Smooth muscle cell (in vitro differentiated cells): ENCODE measurements at regions not wholly inside any gene's neighbourhood (a gene's known extent, or its start where the extent isn't known, plus 50 kb on each side); places are given as distances from the start of the nearest gene placed in this dataset.
"Not testable (repeated sequence)": the region's sequence is repeated elsewhere in the genome, so short reads cannot be mapped to it uniquely, and the experiment has no call there.

Source experiments
- DNase-seq: peaks from one replicate; lab custom pipeline; 2025; ENCODE audit not compliant: unreplicated experiment; lab: John Stamatoyannopoulos, UW
- H2AFZ ChIP-seq: fragments of 200-600 bp; sonication (generic); 2 replicates; pipeline ENCODE4 v1.6.0; 2016; ENCODE audit warnings: antibody characterized with exemption, low read depth, mild to moderate bottlenecking
- H3F3A ChIP-seq: fragments of 200-600 bp; sonication (generic); 2 replicates; pipeline ENCODE4 v1.6.0; 2017; ENCODE audit warnings: antibody characterized with exemption, low read depth
- H3K27ac ChIP-seq: fragments of 200-600 bp; sonication (generic); 2 replicates; pipeline ENCODE4 v1.5.1; 2016; ENCODE audit warnings: low read depth, mild to moderate bottlenecking
- H3K27me3 ChIP-seq: fragments of 200-600 bp; sonication (generic); 2 replicates; pipeline ENCODE4 v1.6.1; 2016; ENCODE audit warnings: low read depth, mild to moderate bottlenecking
- H3K36me3 ChIP-seq: fragments of 200-600 bp; sonication (generic); 2 replicates; pipeline ENCODE4 v1.5.1; 2016; ENCODE audit warnings: low read depth
- H3K4me1 ChIP-seq: fragments of 200-600 bp; sonication (generic); 2 replicates; pipeline ENCODE4 v1.5.1; 2016; ENCODE audit warnings: low read depth
- H3K4me2 ChIP-seq: fragments of 200-600 bp; sonication (generic); 2 replicates; pipeline ENCODE4 v1.6.0; 2016; ENCODE audit warnings: mild to moderate bottlenecking
- H3K4me3 ChIP-seq: fragments of 200-600 bp; sonication (generic); 2 replicates; pipeline ENCODE4 v1.5.1; 2016; ENCODE audit warnings: mild to moderate bottlenecking
- H3K79me2 ChIP-seq: fragments of 200-600 bp; sonication (generic); 2 replicates; pipeline ENCODE4 v1.6.0; 2016; ENCODE audit warnings: low read depth, mild to moderate bottlenecking
- H3K9ac ChIP-seq: fragments of 200-600 bp; sonication (generic); 2 replicates; pipeline ENCODE4 v1.6.0; 2016; ENCODE audit warnings: low read depth
- H3K9me3 ChIP-seq: fragments of 200-600 bp; sonication (generic); replicated peaks from 2 replicates; pipeline ENCODE4 v1.5.1; 2016; ENCODE audit warnings: low read depth
- H4K20me1 ChIP-seq: fragments of 200-600 bp; sonication (generic); 2 replicates; pipeline ENCODE4 v1.6.0; 2016; ENCODE audit warnings: low read depth
- WGBS: methylation state at CpG from one replicate; pipeline ENCODE4 v1.1.7; 2016; ENCODE audit warnings: low lambda C conversion rate; 5-methylcytosine and 5-hydroxymethylcytosine counted together
- TF ChIP-seq, protein P1 (sequence below): fragments of 200-600 bp; sonication (generic); IDR thresholded peaks from 2 replicates; pipeline ENCODE4 v1.5.1; 2017; ENCODE audit warnings: borderline replicate concordance, mild to moderate bottlenecking, antibody characterized with exemption; ENCODE audit not compliant: insufficient read depth, poor library complexity, severe bottlenecking

DNA sequence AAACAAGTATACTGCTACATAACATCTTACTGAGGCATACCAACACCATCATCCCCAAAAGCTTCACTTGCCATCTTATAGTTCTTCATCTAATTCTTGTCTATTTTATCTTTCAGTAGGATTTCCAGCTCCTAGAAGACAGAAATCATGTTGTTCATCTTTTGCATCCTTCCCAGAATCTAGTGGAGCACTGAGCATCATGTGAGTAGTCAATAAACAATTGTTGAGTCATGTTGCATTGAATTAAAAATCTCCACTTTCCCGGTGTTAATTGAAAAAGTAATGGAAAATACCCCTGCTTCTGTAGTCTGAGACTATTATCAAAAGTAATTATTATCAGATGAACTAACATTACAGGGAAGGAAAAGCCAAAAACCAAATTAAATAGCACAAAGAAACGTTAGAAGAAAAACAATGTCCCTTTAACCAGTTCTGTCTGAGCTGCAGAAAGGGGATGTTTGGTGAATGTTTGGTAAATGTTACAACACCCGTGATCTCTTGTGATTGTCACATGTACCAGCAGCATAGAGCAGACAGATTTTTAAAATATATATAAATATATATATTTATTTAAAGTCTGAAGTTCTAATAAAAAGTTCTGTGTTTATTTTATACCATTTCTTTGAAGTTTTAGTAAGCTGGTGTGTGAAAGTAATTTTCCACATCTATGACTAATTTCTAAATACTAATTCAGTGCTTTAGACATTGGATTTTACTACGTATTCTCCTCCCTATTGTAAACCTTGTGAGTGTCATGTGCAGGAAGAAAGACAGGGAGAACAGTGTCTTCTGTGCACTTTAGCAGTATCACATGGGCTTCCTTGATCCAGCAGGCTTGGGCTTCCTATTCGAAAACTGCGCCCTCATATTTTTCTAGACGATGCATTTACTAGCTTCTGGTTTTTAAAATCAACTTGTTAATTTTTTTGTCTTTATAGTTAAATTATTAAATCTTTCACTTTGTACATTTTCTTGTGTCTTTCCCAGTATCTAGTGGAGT is 85.6 kb downstream of the RAP2B start:
- no peaks in the 10 kb centered on the region for H4K20me1 ChIP-seq
- no peak overlapping the region for H3K9ac ChIP-seq
- H3K9me3 ChIP-seq, result no peaks in the 10 kb centered on the region
- H3K27ac ChIP-seq, result peak overlapping the region; percentile 72
- DNase-seq, result no peak
- H3K79me2 ChIP-seq, result no peaks in the 10 kb centered on the region
- 71% methylated on average over 7 of the region's 7 CpGs for WGBS
- no peak overlapping the region for H3K4me3 ChIP-seq
- TF ChIP-seq, protein P1, sequence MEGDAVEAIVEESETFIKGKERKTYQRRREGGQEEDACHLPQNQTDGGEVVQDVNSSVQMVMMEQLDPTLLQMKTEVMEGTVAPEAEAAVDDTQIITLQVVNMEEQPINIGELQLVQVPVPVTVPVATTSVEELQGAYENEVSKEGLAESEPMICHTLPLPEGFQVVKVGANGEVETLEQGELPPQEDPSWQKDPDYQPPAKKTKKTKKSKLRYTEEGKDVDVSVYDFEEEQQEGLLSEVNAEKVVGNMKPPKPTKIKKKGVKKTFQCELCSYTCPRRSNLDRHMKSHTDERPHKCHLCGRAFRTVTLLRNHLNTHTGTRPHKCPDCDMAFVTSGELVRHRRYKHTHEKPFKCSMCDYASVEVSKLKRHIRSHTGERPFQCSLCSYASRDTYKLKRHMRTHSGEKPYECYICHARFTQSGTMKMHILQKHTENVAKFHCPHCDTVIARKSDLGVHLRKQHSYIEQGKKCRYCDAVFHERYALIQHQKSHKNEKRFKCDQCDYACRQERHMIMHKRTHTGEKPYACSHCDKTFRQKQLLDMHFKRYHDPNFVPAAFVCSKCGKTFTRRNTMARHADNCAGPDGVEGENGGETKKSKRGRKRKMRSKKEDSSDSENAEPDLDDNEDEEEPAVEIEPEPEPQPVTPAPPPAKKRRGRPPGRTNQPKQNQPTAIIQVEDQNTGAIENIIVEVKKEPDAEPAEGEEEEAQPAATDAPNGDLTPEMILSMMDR, result no peak
- H3K27me3 ChIP-seq, result no peaks in the 10 kb centered on the region
- peak overlapping the region; percentile 14 for H2AFZ ChIP-seq
- no peaks in the 10 kb centered on the region for H3K4me1 ChIP-seq
- H3K36me3 ChIP-seq, result no peaks in the 10 kb centered on the region
- H3F3A ChIP-seq, result peaks cover 6% of the 10 kb centered on the region
- H3K4me2 ChIP-seq, result peak overlapping the region; percentile 37

DNA sequence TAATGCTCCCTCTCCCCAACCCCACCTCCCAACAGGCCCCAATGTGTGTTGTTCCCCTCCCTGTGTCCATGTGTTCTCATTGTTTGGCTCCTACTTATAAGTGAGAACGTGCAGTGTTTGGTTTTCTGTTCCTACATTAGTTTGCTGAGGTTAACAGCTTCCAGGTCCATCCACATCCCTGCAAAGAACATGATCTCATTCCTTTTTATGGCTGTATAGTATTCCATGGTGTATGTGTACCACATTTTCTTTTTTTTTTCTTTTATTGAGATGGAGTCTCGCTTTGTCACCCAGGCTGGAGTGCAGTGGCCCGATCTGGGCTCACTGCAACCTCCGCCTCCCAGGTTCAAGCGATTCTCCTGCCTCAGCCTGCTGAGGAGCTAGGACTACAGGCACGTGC is 86.8 kb downstream of the RAP2B start:
- DNase-seq, H3K4me1 ChIP-seq, H3K27ac ChIP-seq, H3K79me2 ChIP-seq, H3K9ac ChIP-seq, H4K20me1 ChIP-seq, H2AFZ ChIP-seq, H3K9me3 ChIP-seq, H3F3A ChIP-seq, H3K27me3 ChIP-seq, H3K4me2 ChIP-seq, H3K36me3 ChIP-seq, H3K4me3 ChIP-seq: not testable (repeated sequence)
- WGBS, result 93% methylated on average over 6 of the region's 6 CpGs

DNA sequence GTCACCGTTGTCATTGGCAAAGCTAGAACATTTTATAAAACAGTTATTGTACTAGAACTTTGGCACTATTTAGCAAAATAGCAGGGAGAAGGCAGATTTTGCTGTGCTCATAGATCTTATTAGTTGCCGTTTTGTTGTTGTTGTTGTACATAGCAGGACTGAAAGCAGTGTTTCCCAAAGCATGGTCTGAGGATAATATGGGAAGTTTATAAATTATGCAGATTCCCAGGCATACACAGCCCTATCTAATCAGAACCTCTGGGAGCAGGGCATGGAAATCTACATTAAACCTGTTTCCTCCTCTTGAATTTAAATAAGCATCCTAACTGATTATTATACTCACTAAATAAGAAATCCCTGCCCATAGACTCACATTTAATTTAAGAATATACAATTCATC is 87.9 kb downstream of the RAP2B start:
- TF ChIP-seq, protein P1, result no peak
- DNase-seq, result no peak
- Histone ChIP-seq H3F3A (peaks cover 6% of the 10 kb centered on the region), H2AFZ (no peak overlapping the region), H3K79me2 (no peaks in the 10 kb centered on the region), H3K9me3 (no peaks in the 10 kb centered on the region), H3K27ac (no peak overlapping the region), H4K20me1 (no peaks in the 10 kb centered on the region), H3K36me3 (no peaks in the 10 kb centered on the region), H3K4me3 (no peak overlapping the region), H3K9ac (no peak overlapping the region), H3K4me2 (no peak overlapping the region), H3K27me3 (no peaks in the 10 kb centered on the region), H3K4me1 (no peaks in the 10 kb centered on the region)
- WGBS, result 95% methylated on average over 2 of the region's 2 CpGs

DNA sequence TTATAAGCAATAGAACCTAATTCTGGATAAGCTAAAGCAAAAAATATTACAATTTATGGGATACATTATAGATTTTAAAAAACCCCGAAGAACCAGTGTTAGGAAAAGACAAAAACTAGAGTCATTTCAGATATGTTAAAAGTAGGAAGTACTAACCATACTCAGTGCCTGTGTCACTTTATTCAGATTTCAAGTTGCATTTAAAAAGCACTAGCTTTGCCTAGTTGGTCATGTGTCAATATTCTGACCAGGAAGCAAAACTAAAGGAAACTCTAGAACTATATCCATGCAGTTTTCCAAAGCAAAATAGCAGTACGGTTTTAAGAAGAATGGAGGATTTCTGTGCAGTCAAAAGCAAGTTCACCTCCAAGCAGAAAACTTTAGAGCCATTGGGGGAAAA is 88.4 kb downstream of the RAP2B start:
- no peak for DNase-seq
- TF ChIP-seq, protein P1, result no peak
- WGBS, result 94% methylated on average over 2 of the region's 2 CpGs

More for the DNA sequence above, 88.4 kb downstream of the RAP2B start:
- no peaks in the 10 kb centered on the region for H3K4me1 ChIP-seq
- no peak overlapping the region for H2AFZ ChIP-seq
- H3F3A ChIP-seq, result peaks cover 7% of the 10 kb centered on the region
- H3K27ac ChIP-seq, result no peak overlapping the region
- no peak overlapping the region for H3K4me3 ChIP-seq
- H3K79me2 ChIP-seq, result no peaks in the 10 kb centered on the region
- H3K9ac ChIP-seq, result no peak overlapping the region
- no peaks in the 10 kb centered on the region for H3K9me3 ChIP-seq
- no peaks in the 10 kb centered on the region for H3K27me3 ChIP-seq
- no peak overlapping the region for H3K4me2 ChIP-seq
- H4K20me1 ChIP-seq, result no peaks in the 10 kb centered on the region
- no peaks in the 10 kb centered on the region for H3K36me3 ChIP-seq
